Natural killer cell (primary cell): ENCODE measurements at regions not wholly inside any gene's neighbourhood (a gene's known extent, or its start where the extent isn't known, plus 50 kb on each side); places are given as distances from the start of the nearest gene placed in this dataset.

ENCODE experiments used
- ATAC-seq, 3 donors: fragments of 150-1000 bp in 2 of 3; fragments of 200-7000 bp in 1 of 3; cut with Tn5 transposase; 1 replicate in 1 of 3; 2 replicates in 2 of 3; pipeline ENCODE4 v1.10.0; 2021; ENCODE audit warnings: mild to moderate bottlenecking in 2 of 3, moderate library complexity in 2 of 3
- DNase-seq, 2 donors: peaks; one replicate each; pipeline versions ENCODE4 v3.0.0 to v3.0.0-alpha.2; 2013 to 2021; ENCODE audit warnings: mixed read lengths in 1 of 2
- H3K27ac ChIP-seq: one replicate; pipeline ENCODE4 v1.5.1; 2013; ENCODE audit warnings: mild to moderate bottlenecking, low read length
- H3K27me3 ChIP-seq: one replicate; pipeline ENCODE4 v1.6.1; 2013; ENCODE audit warnings: low read length; ENCODE audit not compliant: control insufficient read depth, insufficient read depth
- H3K36me3 ChIP-seq: one replicate; pipeline ENCODE4 v1.6.1; 2013; ENCODE audit warnings: low read length; ENCODE audit not compliant: control insufficient read depth, insufficient read depth
- H3K4me1 ChIP-seq: one replicate; pipeline ENCODE4 v1.6.1; 2013; ENCODE audit warnings: low read length; ENCODE audit not compliant: control insufficient read depth, insufficient read depth
- H3K4me3 ChIP-seq: one replicate; pipeline ENCODE4 v1.5.1; 2013; ENCODE audit warnings: low read length
- H3K9me3 ChIP-seq: one replicate; pipeline ENCODE4 v1.6.1; 2013; ENCODE audit warnings: low read length; ENCODE audit not compliant: control insufficient read depth, insufficient read depth
- H3K27ac Mint-ChIP-seq, 2 donors: one replicate each; pipeline ENCODE4 v1.8.0; 2022; ENCODE audit warnings: mild to moderate bottlenecking in 2 of 2, mixed read lengths in 2 of 2, moderate library complexity in 1 of 2
- H3K27me3 Mint-ChIP-seq, 2 donors: one replicate each; pipeline ENCODE4 v1.8.0; 2022; ENCODE audit warnings: low read depth in 2 of 2, mixed read lengths in 2 of 2
- H3K36me3 Mint-ChIP-seq: one replicate; pipeline ENCODE4 v1.8.0; 2022; ENCODE audit warnings: mixed read lengths
- H3K4me1 Mint-ChIP-seq, 2 donors: one replicate each; pipeline ENCODE4 v1.8.0; 2022; ENCODE audit warnings: mixed read lengths in 2 of 2
- H3K4me3 Mint-ChIP-seq: one replicate; pipeline ENCODE4 v1.8.0; 2022; ENCODE audit warnings: mild to moderate bottlenecking, moderate library complexity, mixed read lengths
- H3K9me3 Mint-ChIP-seq, 2 donors: one replicate each; pipeline ENCODE4 v1.8.0; 2022; ENCODE audit warnings: mixed read lengths in 2 of 2
- WGBS: methylation state at CpG from one replicate; pipeline ENCODE4 v1.1.7; 2013; ENCODE audit warnings: missing lambda C conversion rate; ENCODE audit not compliant: insufficient coverage; 5-methylcytosine and 5-hydroxymethylcytosine counted together
- intact Hi-C: fragments of 100-400 bp; cut with micrococcal nuclease; formaldehyde crosslinking; loops from one replicate; pipeline ENCODE4 v1.14.2; 2022
- TF ChIP-seq, protein P1 (sequence below): fragments of 200-600 bp; IDR thresholded peaks from one replicate; pipeline ENCODE4 v1.8.0; 2022; ENCODE audit warnings: antibody characterized with exemption

GRCh38 chr17:33778505-33779233, 476.4 kb upstream of the CCL2 start:
- DNase-seq (no peak), ATAC-seq (no peak)
- Histone ChIP-seq H3K27me3 (no peaks in the 10 kb centered on the region), H3K4me3 (no peak overlapping the region), H3K9me3 (no peaks in the 10 kb centered on the region), H3K27ac (no peak overlapping the region), H3K36me3 (no peaks in the 10 kb centered on the region), H3K4me1 (no peaks in the 10 kb centered on the region)
- intact Hi-C loops: loop anchor here (5.0 kb wide), 1 partner anchor 369 kb away; no protein-coding TSS in a partner anchor
- Mint-ChIP-seq H3K4me1 (no peaks in the 10 kb centered on the region), H3K9me3 (no peaks in the 10 kb centered on the region), H3K27ac (no peak overlapping the region), H3K27me3 (peaks cover 7 to 25% of the 10 kb centered on the region in 2 donors), H3K4me3 (no peak overlapping the region), H3K36me3 (no peaks in the 10 kb centered on the region)
- WGBS: 62% methylated on average over 4 of the region's 7 CpGs
- TF ChIP-seq, protein P1, sequence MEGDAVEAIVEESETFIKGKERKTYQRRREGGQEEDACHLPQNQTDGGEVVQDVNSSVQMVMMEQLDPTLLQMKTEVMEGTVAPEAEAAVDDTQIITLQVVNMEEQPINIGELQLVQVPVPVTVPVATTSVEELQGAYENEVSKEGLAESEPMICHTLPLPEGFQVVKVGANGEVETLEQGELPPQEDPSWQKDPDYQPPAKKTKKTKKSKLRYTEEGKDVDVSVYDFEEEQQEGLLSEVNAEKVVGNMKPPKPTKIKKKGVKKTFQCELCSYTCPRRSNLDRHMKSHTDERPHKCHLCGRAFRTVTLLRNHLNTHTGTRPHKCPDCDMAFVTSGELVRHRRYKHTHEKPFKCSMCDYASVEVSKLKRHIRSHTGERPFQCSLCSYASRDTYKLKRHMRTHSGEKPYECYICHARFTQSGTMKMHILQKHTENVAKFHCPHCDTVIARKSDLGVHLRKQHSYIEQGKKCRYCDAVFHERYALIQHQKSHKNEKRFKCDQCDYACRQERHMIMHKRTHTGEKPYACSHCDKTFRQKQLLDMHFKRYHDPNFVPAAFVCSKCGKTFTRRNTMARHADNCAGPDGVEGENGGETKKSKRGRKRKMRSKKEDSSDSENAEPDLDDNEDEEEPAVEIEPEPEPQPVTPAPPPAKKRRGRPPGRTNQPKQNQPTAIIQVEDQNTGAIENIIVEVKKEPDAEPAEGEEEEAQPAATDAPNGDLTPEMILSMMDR: no peak

DNA sequence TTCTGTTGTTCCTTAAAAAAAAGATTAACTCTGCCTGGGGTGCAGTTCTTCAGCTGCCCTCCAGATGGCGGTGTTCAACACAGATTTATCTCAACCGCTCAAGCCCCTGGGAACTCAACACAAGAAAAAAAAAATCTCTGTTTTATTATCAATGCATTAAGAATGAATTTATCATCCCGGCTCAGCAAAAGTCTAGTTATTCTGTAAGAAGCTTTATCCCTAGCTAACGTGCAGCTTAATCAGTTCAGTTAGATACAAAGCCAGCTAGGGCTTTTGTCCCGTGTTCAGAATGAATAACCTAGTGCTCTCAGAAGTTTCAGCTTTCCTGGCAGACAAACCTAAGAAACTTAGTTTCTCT, 475.9 kb upstream of the CCL2 start:
- Mint-ChIP-seq H3K9me3 (no peaks in the 10 kb centered on the region), H3K27ac (no peak overlapping the region), H3K4me1 (no peaks in the 10 kb centered on the region), H3K4me3 (no peak overlapping the region), H3K27me3 (peaks cover 7 to 21% of the 10 kb centered on the region in 2 donors), H3K36me3 (no peaks in the 10 kb centered on the region)
- Histone ChIP-seq H3K4me1 (no peaks in the 10 kb centered on the region), H3K9me3 (no peaks in the 10 kb centered on the region), H3K4me3 (no peak overlapping the region), H3K27me3 (no peaks in the 10 kb centered on the region), H3K36me3 (no peaks in the 10 kb centered on the region), H3K27ac (no peak overlapping the region)
- intact Hi-C loops: loop anchor here (5.0 kb wide), 1 partner anchor 368 kb away; no protein-coding TSS in a partner anchor
- ATAC-seq: peak in 2 of 3 donors; percentile 60 to 74
- TF ChIP-seq, protein P1: peak; percentile 94
- WGBS: 16% methylated on average over 5 of the region's 5 CpGs
- DNase-seq: peak; percentile 20 to 64

DNA sequence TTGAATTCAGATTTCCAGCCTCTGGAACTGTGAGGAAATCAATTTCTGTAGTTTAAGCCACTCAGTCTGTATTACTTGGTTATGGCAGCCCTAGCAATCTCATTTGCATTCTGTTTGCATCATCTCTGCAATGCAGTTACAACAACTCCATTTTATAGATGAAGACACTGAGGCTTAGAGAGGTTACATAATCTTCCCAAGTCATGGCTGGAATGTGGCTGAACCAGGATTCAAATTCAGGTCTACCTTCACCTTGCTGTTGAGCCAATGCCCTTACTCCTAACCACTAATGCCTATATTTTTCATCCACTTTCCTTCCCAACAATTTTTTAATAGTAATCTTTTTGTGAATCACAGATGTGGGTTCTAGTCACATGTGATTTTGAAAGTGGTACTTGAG, 469.8 kb upstream of the CCL2 start:
- intact Hi-C loops: no loop called here
- no peak for ATAC-seq
- H3K4me3 Mint-ChIP-seq: no peak overlapping the region

More for the DNA sequence above, 469.8 kb upstream of the CCL2 start:
- no peaks in the 10 kb centered on the region for H3K36me3 Mint-ChIP-seq
- H3K27ac Mint-ChIP-seq: no peak overlapping the region
- Histone ChIP-seq H3K27ac (no peak overlapping the region), H3K9me3 (no peaks in the 10 kb centered on the region), H3K36me3 (no peaks in the 10 kb centered on the region), H3K4me3 (no peak overlapping the region), H3K4me1 (no peaks in the 10 kb centered on the region), H3K27me3 (no peaks in the 10 kb centered on the region)
- TF ChIP-seq, protein P1: no peak
- peaks cover 12% of the 10 kb centered on the region in 2 donors for H3K27me3 Mint-ChIP-seq
- H3K4me1 Mint-ChIP-seq: no peaks in the 10 kb centered on the region
- no peaks in the 10 kb centered on the region for H3K9me3 Mint-ChIP-seq
- DNase-seq: no peak
